GF-D8 (cell line): ENCODE measurements at regions not wholly inside any gene's neighbourhood (a gene's known extent, or its start where the extent isn't known, plus 50 kb on each side); places are given as distances from the start of the nearest gene placed in this dataset.

Source experiments
- DNase-seq: peaks from one replicate; lab custom pipeline; 2025; lab: John Stamatoyannopoulos, UW

- DNase-seq = no peak
Observed at GRCh38 chr4:22336822-22337221, 179.0 kb downstream of the ADGRA3 start.

GRCh38 chr4:22334155-22334554 lies 181.7 kb downstream of the ADGRA3 start:
- DNase-seq = no peak

- no peak for DNase-seq
Observed at GRCh38 chr4:22324422-22324821, 191.4 kb downstream of the ADGRA3 start.

- DNase-seq = no peak
Observed at GRCh38 chr4:22323691-22324090, 192.2 kb downstream of the ADGRA3 start.

DNA sequence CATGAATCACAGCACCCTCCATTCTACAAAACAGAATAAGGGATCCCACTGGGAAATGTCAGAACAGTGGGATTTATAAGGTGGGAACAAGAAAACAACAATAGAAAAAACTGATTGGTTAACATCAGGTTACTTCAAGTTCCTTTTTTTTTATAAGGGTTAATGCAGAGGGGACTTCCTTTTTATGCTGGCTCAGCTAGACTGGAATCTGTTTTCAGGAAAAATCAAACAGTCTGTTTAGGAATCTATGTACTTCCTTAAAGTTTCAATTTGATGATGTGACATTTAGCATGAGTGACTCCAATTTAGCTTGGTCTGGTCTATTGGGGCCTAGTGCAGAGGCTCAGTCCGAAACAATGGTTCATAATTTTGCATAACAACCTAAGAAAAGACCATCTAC lies 192.9 kb downstream of the ADGRA3 start:
- DNase-seq = no peak

- DNase-seq = no peak
Observed at GRCh38 chr4:22315628-22316027, 200.2 kb downstream of the ADGRA3 start.

DNA sequence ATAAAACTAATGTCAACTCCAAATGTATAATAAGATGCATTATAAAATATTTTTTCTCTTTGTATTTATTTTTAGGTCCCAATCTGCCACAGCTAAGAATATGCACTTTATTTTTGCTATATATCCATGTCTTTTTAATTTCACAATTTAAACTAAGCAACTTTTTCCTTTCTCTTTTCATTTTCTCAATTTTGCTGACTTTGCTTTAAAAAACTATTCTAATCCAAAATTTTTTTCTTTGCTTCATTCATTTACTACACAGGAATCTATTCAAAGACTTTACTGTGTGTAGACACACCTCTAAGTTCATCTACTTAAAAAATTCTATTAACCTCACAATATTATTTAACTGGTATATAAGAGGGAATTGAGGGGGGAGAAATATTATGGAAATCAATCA lies 201.9 kb downstream of the ADGRA3 start:
- DNase-seq = no peak

GRCh38 chr4:22312113-22312512 lies 203.8 kb downstream of the ADGRA3 start:
- DNase-seq = no peak

- DNase-seq = no peak
Observed at GRCh38 chr4:22301253-22301652, 214.6 kb downstream of the ADGRA3 start.

DNA sequence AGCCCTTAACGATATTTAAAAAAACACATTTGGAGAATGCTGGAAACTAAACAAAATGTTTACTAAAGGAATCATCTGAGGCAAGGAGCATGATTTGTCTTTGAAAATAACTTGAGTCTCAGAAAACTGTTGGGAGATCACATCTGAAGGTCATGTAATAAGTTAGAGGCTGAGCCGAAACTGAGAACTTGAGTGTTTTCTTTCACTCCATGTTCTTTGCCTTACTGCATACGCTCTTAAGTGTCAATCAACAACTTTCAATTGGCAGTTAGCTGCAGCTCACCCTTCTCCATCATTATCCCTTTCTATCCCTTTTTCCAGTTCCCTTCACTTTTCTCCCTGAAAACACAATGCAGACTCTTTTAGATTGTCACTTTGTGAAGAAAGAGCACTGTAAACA lies 216.2 kb downstream of the ADGRA3 start:
- DNase-seq = no peak

- no peak for DNase-seq
Observed at GRCh38 chr4:22287631-22288030, 228.2 kb downstream of the ADGRA3 start.

DNA sequence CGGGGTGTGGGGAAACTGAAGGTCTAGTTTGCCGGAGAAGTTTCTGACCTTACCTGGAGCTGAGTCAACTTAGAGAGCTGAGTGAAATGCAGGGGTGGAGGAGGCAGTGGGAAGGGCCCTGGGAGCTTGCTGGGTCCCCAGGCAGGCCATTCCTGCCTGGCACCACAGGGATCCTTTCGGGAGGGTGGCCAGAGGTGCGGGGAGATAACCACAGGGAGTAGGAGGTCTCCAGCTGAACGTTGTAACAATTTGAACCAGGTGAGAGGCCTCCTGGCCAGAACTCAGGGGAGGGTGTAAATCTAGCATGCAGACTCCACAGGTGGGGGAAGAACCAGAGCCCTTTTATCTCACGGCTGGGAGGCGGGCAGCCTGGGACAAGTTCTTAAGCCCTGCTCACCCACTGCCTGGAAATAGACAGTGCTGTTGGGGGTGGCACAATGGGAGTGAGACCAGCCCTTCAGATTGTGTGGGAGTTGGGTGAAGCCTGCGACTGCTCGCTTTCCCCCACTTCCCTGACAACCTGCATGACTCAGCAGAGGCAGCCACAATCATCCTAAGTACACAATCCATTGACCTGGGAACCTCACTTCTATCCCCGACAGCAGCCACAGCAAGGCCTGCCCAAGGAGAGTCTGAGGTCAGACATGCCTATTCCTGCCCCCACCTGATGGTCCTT lies 247.4 kb downstream of the ADGRA3 start:
- DNase-seq = no peak

DNA sequence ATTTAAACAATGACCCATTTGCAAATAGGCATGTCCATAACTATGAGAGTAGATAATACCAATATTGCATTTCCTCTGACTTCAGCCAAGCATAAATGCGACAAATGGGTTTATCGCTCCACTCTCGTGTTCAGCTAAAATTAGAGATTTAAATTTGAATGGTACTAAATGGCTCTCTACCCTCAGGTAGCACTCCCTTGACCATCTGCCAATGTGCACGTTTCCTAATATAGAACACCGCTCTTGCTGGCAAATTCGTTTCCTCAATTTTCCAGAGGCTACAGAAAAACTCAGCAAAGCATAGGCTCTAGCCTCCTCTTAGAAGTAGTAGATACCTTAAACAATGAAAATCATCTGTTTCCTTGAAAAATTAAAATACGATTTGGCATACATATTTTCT lies 251.6 kb downstream of the ADGRA3 start:
- DNase-seq = no peak

- DNase-seq = no peak
Observed at GRCh38 chr4:22253431-22253830, 262.4 kb downstream of the ADGRA3 start.

DNA sequence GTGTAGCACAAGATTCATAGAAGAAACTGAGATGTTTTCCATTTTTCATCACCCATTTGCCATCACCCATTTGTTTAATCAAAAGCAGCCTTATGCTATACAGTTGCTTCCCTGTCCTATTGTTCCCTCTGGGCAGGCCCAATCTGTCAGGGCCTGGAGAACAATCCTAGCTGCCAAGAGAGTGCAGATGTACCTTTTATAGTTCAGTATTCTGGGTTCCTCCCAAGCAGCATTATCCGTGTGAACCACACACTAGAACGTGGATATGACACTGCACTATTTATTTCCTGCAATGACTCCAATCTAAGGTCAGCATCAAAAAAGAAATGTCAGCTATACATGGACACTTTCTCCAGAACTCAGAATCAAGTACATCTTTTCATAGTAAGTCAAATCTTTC lies 269.0 kb downstream of the ADGRA3 start:
- no peak for DNase-seq

DNA sequence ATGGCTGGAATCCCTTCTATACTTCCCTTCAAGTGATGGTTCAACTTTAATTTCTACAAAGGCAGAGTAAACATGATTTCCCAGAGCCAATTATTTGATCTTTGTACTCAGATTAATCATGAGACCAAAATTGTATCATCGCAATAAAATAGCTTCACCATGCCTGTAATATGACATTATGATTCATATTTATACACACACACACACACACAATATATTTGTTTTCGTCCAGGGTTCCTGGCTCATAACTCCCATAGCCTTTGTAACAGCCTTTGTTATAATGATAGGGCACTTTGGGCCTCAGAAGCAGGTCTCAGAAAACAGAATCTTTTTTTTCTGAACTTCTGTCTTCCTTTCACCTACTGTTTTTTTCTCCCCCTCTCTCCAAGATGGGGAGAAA lies 270.6 kb downstream of the ADGRA3 start:
- no peak for DNase-seq

DNA sequence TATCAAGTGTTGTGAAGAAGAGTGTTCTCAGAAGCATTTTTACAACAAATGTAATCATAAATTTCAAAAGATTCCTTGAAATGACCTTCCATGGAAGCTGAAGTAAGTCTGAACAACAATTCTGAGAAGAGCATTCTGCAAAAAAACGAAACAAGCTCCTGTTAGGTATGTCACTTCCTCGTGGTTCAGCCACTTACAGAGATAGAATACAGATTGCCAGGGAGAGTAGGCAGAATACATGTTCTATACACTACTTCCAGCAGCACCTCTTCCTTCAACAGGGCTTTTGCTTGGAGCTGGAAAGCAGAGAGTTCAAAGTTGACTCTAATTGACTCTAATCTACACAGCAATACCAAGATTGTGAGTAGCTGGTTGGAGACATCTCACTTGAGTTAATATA lies 274.5 kb downstream of the ADGRA3 start:
- peak; percentile 22 for DNase-seq

GRCh38 chr4:22240814-22241213 lies 275.1 kb downstream of the ADGRA3 start:
- no peak for DNase-seq

GRCh38 chr4:22238742-22239141 lies 277.1 kb downstream of the ADGRA3 start:
- DNase-seq = no peak

DNA sequence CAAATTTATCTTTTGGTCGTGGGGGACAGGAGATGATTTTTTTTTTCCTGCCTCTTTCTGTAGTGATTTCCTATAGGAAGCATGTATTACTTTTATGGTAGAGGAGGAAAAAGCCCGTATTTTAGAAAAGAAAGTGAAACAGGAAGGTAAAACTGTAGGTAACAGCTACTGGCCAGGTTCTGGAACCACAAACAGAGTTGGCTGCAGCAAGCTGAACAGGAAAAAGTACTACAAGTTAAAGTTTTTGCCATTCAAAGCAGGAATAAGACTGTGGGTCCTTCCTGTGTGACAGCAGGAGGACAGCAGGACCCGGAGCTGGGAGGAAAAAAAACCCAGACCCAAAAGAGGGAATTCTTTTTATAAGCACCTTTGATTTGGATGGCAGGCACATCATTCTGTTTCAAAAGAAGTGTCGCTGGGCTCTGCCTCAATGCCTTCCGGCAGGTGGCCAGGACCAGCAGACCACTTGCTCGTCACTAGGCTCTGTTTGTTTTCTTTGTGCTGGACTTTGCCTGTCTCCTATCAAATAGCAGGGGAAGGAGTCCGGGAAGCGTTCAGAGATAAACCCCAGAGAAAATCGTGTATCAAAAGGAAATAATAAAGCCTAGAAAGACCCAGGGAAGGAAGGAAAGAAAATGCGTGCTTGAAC lies 277.9 kb downstream of the ADGRA3 start:
- no peak for DNase-seq

- no peak for DNase-seq
Observed at GRCh38 chr4:22237155-22237751, 278.6 kb downstream of the ADGRA3 start.

DNA sequence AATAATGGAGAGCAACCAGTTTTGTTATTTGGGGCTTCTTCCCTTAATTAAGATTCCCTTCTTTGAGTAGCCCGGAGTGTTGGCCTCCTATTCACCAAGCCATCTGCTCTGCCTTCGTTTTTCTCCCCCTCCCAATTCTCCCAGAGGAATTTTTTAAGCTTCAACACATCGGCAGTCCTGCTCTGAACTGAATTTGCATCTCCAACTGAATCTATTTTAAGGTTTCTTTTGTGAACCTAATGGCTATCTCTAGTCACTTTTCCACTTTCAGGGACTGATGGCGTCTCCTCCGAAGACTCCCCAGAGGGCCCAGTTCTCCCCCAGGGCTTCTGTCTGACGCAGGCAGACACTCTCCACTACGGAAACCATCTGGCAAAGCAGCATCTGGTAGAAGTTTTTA lies 280.2 kb downstream of the ADGRA3 start:
- DNase-seq = no peak

GRCh38 chr4:22233230-22233629 lies 282.6 kb downstream of the ADGRA3 start:
- DNase-seq = no peak

DNA sequence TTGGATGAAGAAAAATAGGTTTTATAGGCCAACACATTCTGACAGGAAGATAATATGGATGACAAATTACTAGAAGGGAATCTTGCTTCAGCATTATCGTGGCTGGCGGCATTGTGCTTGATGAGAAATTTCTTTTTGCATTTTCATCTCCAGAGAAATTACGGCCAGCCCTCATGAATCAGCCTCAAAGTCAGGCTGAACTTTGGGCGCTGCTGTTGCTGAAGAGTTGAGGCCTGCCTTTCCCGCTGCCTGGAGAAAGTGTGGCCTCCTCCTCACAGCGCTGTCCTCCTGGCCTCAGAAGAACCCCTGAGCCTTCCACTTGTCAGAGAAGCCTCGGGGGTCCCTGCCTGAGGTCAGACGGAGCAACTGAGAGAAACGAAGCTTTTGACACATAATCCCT lies 272.4 kb upstream of the KCNIP4 start:
- no peak for DNase-seq
